ENCODE measurements at regions not wholly inside any gene's neighbourhood (a gene's known extent, or its start where the extent isn't known, plus 50 kb on each side); places are given as distances from the start of the nearest gene placed in this dataset.

DNA sequence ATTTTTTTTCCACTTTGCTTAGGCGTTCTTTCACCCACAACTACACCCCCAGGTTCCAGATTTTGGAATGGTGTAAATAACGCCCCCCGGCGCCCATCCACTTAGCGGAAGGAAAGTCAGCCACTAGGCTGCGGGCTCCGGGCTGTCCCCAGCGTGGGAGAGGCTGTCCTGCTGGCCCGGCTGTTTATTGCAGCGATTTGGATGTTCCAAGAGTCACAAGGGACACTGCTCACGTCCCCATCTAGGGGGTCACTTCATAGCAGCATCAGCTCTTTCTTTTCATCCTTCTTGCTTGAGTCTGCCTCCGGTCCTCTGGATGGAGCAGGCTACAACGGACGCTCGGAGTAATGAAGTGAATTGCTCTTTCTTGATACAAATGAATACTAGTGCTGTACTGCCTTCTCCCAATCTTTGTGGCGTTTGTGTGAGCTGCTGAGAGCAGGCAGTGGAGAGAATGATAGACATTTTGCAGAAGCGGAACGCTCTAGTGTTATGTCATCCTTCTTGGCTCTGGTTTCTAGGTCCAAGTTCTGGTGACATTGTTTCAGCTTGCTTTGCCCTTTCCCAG lies 50.7 kb upstream of the PAIP2B start:
- Histone ChIP-seq H3K4me3 (ENCODE audit: low read length) (peak overlapping the region; percentile 63), H3K36me3 (ENCODE audit: control insufficient read depth, insufficient read depth, low read length) (no peaks in the 10 kb centered on the region), H3K9ac (ENCODE audit: low read length) (no peak overlapping the region), H3K27me3 (ENCODE audit: control insufficient read depth, insufficient read depth, low read length) (peaks cover 10% of the 10 kb centered on the region), H3K4me1 (ENCODE audit: control insufficient read depth, insufficient read depth, low read length) (no peaks in the 10 kb centered on the region), H3K27ac (ENCODE audit: low read depth, low read length) (no peak overlapping the region)

DNA sequence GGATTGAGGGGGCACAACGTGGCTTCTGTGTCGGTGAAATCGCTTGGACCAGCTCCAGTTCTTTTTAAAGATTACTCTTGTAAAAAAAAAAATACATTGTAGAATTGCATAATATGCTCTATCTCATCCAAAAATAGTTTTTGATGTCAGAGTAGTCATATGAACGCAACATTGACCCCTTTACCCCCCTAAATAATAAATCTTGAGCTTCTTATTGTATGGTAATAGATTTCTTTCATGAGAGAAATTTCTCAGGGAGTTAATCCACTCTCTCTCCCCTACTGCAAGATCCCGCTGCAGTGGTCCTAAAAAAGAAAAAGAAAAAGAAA lies 50.2 kb upstream of the PAIP2B start:
- Histone ChIP-seq H3K4me1 (ENCODE audit: control insufficient read depth, insufficient read depth, low read length) (no peaks in the 10 kb centered on the region), H3K9ac (ENCODE audit: low read length) (peak overlapping the region; percentile 36), H3K27ac (ENCODE audit: low read depth, low read length) (no peak overlapping the region), H3K4me3 (ENCODE audit: low read length) (peak overlapping the region; percentile 63), H3K36me3 (ENCODE audit: control insufficient read depth, insufficient read depth, low read length) (no peaks in the 10 kb centered on the region), H3K27me3 (ENCODE audit: control insufficient read depth, insufficient read depth, low read length) (peaks cover 6% of the 10 kb centered on the region)

DNA sequence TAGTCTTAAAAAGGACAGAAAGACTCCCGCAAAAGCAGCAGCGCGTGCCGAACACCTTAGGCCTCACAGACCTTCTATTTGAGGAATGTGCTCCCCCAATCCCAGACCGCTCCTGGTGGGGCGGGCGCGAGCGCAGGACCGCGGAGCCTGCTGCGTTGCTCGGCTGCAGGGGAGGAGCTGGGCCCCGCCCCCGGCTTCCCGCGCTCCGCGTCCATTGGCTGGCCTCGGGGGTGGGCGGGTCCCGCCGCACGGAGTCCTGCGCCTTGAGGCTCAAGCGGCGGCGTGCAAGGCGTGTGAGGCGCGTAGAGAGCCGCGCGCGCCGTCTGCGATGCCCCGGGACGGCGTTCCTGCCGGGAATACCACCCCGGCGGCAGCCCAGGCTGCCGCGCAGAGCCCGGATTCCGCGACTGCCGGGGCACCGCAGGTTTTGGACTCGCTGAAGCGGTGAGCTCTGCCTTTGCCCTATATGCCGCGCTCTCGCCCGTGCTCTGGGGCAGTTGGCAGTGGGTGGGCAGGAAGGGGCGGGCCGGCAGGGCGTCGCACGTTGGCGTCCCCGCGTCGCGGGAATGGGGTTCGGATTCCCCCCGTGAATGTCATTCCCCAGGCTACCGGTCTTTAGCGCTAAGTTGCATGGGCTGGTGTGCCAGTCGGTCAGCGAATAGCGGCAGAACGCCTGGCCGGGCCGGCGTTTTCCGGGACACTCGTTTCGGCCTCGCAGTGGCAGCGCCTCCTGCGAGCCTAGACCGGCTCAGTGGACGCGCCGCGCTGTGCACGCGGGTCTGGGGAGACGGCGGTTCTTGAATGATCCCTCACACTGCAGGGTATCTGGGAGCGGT lies 49.6 kb upstream of the PAIP2B start:
- Histone ChIP-seq H3K9ac (ENCODE audit: low read length) (peak overlapping the region; percentile 36), H3K4me3 (ENCODE audit: low read length) (peak overlapping the region; percentile 63), H3K27me3 (ENCODE audit: control insufficient read depth, insufficient read depth, low read length) (peaks cover 6% of the 10 kb centered on the region), H3K27ac (ENCODE audit: low read depth, low read length) (no peak overlapping the region), H3K36me3 (ENCODE audit: control insufficient read depth, insufficient read depth, low read length) (no peaks in the 10 kb centered on the region), H3K4me1 (ENCODE audit: control insufficient read depth, insufficient read depth, low read length) (no peaks in the 10 kb centered on the region)
